OCI-LY1 (cell line): ENCODE measurements at regions not wholly inside any gene's neighbourhood (a gene's known extent, or its start where the extent isn't known, plus 50 kb on each side); places are given as distances from the start of the nearest gene placed in this dataset.

Experiments
- EZH2 ChIP-seq: fragments of 200-600 bp; sonication (generic), shearing (Covaris generic); IDR thresholded peaks from 2 replicates; pipeline ENCODE4 v1.8.0; 2017; ENCODE audit warnings: borderline replicate concordance, mixed run types, mild to moderate bottlenecking, antibody characterized with exemption, low read length, moderate library complexity, mixed read lengths
- TF ChIP-seq, protein P1 (sequence below): fragments of 200-600 bp; sonication (generic), shearing (Covaris generic); IDR thresholded peaks from 2 replicates; pipeline ENCODE4 v1.5.1; 2017; ENCODE audit warnings: mild to moderate bottlenecking, antibody characterized with exemption, low read length, moderate library complexity, mixed read lengths

DNA sequence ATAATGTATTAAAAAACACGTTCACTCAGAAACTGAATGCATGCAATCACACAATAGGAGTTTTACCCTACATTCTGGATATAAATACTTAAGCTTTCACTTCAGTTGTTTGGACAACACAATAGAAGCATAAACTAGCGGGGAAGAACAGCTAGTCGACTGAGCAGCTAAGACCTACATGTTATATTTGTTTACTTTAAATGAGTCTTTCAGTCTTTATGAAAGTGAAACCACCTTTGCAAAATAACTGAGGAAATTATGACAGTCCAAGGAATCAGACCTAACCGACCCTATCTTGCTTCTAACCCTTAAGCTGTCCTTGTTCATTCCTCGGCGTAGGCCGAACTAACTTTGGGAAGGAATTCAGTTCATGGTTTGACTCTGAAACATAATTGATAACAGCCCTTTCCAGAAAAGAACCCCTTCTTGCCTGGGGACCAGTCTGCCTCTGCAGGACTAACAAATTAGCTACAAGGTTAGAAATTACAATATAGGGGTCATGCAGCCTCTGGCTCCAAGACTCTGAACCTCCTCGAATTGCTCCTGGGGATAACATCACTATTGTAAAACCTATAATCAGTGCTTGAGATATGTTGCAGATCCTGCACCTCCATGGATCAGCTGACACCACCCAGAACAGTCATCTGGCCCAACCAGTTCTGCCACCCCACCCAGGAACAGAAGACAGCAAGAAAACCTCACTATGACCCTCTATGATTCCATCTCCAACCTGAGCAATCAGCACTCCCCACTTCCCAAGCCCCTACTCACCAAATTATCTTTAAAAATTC lies 185.1 kb upstream of the KLF6 start:
- TF ChIP-seq, protein P1, sequence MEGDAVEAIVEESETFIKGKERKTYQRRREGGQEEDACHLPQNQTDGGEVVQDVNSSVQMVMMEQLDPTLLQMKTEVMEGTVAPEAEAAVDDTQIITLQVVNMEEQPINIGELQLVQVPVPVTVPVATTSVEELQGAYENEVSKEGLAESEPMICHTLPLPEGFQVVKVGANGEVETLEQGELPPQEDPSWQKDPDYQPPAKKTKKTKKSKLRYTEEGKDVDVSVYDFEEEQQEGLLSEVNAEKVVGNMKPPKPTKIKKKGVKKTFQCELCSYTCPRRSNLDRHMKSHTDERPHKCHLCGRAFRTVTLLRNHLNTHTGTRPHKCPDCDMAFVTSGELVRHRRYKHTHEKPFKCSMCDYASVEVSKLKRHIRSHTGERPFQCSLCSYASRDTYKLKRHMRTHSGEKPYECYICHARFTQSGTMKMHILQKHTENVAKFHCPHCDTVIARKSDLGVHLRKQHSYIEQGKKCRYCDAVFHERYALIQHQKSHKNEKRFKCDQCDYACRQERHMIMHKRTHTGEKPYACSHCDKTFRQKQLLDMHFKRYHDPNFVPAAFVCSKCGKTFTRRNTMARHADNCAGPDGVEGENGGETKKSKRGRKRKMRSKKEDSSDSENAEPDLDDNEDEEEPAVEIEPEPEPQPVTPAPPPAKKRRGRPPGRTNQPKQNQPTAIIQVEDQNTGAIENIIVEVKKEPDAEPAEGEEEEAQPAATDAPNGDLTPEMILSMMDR, result no peak
- no peak for TF ChIP-seq EZH2
